ENCODE measurements at regions not wholly inside any gene's neighbourhood (a gene's known extent, or its start where the extent isn't known, plus 50 kb on each side); places are given as distances from the start of the nearest gene placed in this dataset.

GRCh38 chr20:6579824-6580223 is 187.7 kb upstream of the BMP2 start:
- no peak for TF ChIP-seq POLR2A (IDR thresholded peaks at IDR 0.05; ENCODE audit: borderline replicate concordance, extremely low read depth, insufficient read depth, insufficient read length)
- no peak for TF ChIP-seq CEBPB (IDR thresholded peaks at IDR 0.05; ENCODE audit: low read depth)
- TF ChIP-seq, protein P1, sequence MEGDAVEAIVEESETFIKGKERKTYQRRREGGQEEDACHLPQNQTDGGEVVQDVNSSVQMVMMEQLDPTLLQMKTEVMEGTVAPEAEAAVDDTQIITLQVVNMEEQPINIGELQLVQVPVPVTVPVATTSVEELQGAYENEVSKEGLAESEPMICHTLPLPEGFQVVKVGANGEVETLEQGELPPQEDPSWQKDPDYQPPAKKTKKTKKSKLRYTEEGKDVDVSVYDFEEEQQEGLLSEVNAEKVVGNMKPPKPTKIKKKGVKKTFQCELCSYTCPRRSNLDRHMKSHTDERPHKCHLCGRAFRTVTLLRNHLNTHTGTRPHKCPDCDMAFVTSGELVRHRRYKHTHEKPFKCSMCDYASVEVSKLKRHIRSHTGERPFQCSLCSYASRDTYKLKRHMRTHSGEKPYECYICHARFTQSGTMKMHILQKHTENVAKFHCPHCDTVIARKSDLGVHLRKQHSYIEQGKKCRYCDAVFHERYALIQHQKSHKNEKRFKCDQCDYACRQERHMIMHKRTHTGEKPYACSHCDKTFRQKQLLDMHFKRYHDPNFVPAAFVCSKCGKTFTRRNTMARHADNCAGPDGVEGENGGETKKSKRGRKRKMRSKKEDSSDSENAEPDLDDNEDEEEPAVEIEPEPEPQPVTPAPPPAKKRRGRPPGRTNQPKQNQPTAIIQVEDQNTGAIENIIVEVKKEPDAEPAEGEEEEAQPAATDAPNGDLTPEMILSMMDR (IDR thresholded peaks at IDR 0.05 in 2 of 3, conservative IDR thresholded peaks at IDR 0.05 in 1 of 3; ENCODE audit: borderline replicate concordance in 1 of 3, insufficient read depth in 1 of 3, low read depth in 2 of 3, low read length in 2 of 3): no peak
- TF ChIP-seq YY1 (IDR thresholded peaks at IDR 0.05; ENCODE audit: extremely low read depth, insufficient replicate concordance, low read depth, low read length): no peak
- TF ChIP-seq CBX3 (IDR thresholded peaks at IDR 0.05; ENCODE audit: low read depth): no peak
- TF ChIP-seq EZH2 (IDR thresholded peaks at IDR 0.05): no peak
- TF ChIP-seq MAX (IDR thresholded peaks at IDR 0.05): no peak
- TF ChIP-seq, protein P2, sequence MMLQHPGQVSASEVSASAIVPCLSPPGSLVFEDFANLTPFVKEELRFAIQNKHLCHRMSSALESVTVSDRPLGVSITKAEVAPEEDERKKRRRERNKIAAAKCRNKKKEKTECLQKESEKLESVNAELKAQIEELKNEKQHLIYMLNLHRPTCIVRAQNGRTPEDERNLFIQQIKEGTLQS (IDR thresholded peaks at IDR 0.05): no peak

All from HCT116 (cell line).